GM20000 (cell line): ENCODE measurements at regions not wholly inside any gene's neighbourhood (a gene's known extent, or its start where the extent isn't known, plus 50 kb on each side); places are given as distances from the start of the nearest gene placed in this dataset.

Experiments
- DNase-seq: peaks from one replicate; pipeline ENCODE4 v3.0.0; 2012; ENCODE audit warnings: low spot score
- CTCF ChIP-seq: IDR thresholded peaks from 2 replicates; pipeline ENCODE4 v1.5.1; 2012; ENCODE audit warnings: mild to moderate bottlenecking, control low read depth; ENCODE audit errors: extremely low read depth, missing control alignments

GRCh38 chr3:170641510-170642236, 55.8 kb upstream of the SLC7A14 start:
- no peak for DNase-seq
- no peak for TF ChIP-seq CTCF

GRCh38 chr3:170640737-170641171, 54.9 kb upstream of the SLC7A14 start:
- TF ChIP-seq CTCF: no peak
- no peak for DNase-seq

GRCh38 chr3:170638988-170639387, 53.1 kb upstream of the SLC7A14 start:
- no peak for DNase-seq
- TF ChIP-seq CTCF: no peak

GRCh38 chr3:170637306-170637705, 51.4 kb upstream of the SLC7A14 start:
- no peak for TF ChIP-seq CTCF
- no peak for DNase-seq

- no peak for DNase-seq
- TF ChIP-seq CTCF: no peak
These were observed 50.6 kb upstream of the SLC7A14 start for GRCh38 chr3:170636400-170636973.
